ENCODE measurements at regions not wholly inside any gene's neighbourhood (a gene's known extent, or its start where the extent isn't known, plus 50 kb on each side); places are given as distances from the start of the nearest gene placed in this dataset.

- FAIRE-seq (peak; percentile 63), ATAC-seq (peak; percentile 95), DNase-seq (ENCODE audit: low spot score) (peak; percentile 43)
- H4K20me1 ChIP-seq (ENCODE audit: insufficient read depth, low read length), result no peaks in the 10 kb centered on the region
- in situ Hi-C loops (cut with HindIII; ENCODE audit: extremely low pct_ligation_motif_present, low pct_unique_long_range_greater_than_20kb) (loop anchor here (5.0 to 25.0 kb wide), 3 partner anchors 385 to 850 kb away; no protein-coding TSS in a partner anchor), intact Hi-C loops (cut with micrococcal nuclease; ENCODE audit: unreplicated experiment) (loop anchor here (1.0 to 5.0 kb wide), 6 partner anchors 165 to 855 kb away; partner anchors contain the start of gene GALNT18)
- BruUV-seq (replicated peaks), result no TSS peak
- no peaks in the 10 kb centered on the region for H3K79me2 ChIP-seq (ENCODE audit: insufficient read depth, low read length)
- H3K4me2 ChIP-seq (ENCODE audit: low read depth, low read length), result no peak overlapping the region
- H3K27me3 ChIP-seq (ENCODE audit: control insufficient read depth in 1 of 2, insufficient read depth in 2 of 2, low read length in 2 of 2), result peaks cover 0 to 2% of the 10 kb centered on the region in 2 experiments; a peak in 1 of 5 replicates
- H3K36me3 ChIP-seq (replicated peaks in 1 of 2; ENCODE audit: control insufficient read depth in 1 of 2, insufficient read depth in 2 of 2, low read length in 2 of 2), result no peaks in the 10 kb centered on the region
- H3K9me3 ChIP-seq (ENCODE audit: low read length), result no peaks in the 10 kb centered on the region
- 63% methylated on average over 7 of the region's 7 CpGs for WGBS (ENCODE audit: low lambda C conversion rate)
- no peak overlapping the region for H2AFZ ChIP-seq (ENCODE audit: low read length)
- no peak overlapping the region for H3K4me3 ChIP-seq (replicated peaks in 1 of 3; ENCODE audit: insufficient read depth in 1 of 3, low read depth in 2 of 3, low read length in 3 of 3)
- no peak overlapping the region for H3K27ac ChIP-seq (ENCODE audit: extremely low read length, insufficient read depth, low read length)
- POLR2A ChIA-PET, result no interaction called here
- H3K4me1 ChIP-seq (ENCODE audit: insufficient read depth, low read length), result no peaks in the 10 kb centered on the region
- CTCF ChIA-PET (ENCODE audit: low intra/inter-chr PET ratio, low total read pairs), result interaction anchor here (0.8 to 3.0 kb wide), 7 partner anchors 65 to 854 kb away, joined by 3 to 18 read pairs (median 5); no protein-coding TSS in a partner anchor
- TF ChIP-seq STAG1 (CRISPR knock-in tag; IDR thresholded peaks at IDR 0.05) (peak; percentile 93), TOE1 (CRISPR knock-in tag; IDR thresholded peaks at IDR 0.05) (no peak), ZFP1 (CRISPR knock-in tag; IDR thresholded peaks at IDR 0.05) (no peak), SMC3 (IDR thresholded peaks at IDR 0.05; ENCODE audit: low read length) (peak; percentile 87), ATRX (CRISPR knock-in tag; IDR thresholded peaks at IDR 0.05; ENCODE audit: borderline replicate concordance) (no peak), RAD21 (CRISPR knock-in tag; IDR thresholded peaks at IDR 0.05) (peak; percentile 70), POLR2G (IDR thresholded peaks at IDR 0.05; ENCODE audit: low read depth, low read length) (no peak), HMG20B (CRISPR knock-in tag; conservative IDR thresholded peaks at IDR 0.05) (no peak), ATAD3A (CRISPR knock-in tag; IDR thresholded peaks at IDR 0.05) (no peak), RARA (CRISPR knock-in tag; IDR thresholded peaks at IDR 0.05) (no peak), NFYC (CRISPR knock-in tag; IDR thresholded peaks at IDR 0.05) (no peak), ZNF713 (CRISPR knock-in tag; IDR thresholded peaks at IDR 0.05) (no peak), ZMYM4 (CRISPR knock-in tag; IDR thresholded peaks at IDR 0.05) (no peak), SMAD9 (CRISPR knock-in tag; IDR thresholded peaks at IDR 0.05) (no peak), JUNB (CRISPR knock-in tag; IDR thresholded peaks at IDR 0.05; ENCODE audit: borderline replicate concordance) (no peak), SMARCE1 (IDR thresholded peaks at IDR 0.05; ENCODE audit: borderline replicate concordance) (no peak)
- TF ChIP-seq, protein P1, sequence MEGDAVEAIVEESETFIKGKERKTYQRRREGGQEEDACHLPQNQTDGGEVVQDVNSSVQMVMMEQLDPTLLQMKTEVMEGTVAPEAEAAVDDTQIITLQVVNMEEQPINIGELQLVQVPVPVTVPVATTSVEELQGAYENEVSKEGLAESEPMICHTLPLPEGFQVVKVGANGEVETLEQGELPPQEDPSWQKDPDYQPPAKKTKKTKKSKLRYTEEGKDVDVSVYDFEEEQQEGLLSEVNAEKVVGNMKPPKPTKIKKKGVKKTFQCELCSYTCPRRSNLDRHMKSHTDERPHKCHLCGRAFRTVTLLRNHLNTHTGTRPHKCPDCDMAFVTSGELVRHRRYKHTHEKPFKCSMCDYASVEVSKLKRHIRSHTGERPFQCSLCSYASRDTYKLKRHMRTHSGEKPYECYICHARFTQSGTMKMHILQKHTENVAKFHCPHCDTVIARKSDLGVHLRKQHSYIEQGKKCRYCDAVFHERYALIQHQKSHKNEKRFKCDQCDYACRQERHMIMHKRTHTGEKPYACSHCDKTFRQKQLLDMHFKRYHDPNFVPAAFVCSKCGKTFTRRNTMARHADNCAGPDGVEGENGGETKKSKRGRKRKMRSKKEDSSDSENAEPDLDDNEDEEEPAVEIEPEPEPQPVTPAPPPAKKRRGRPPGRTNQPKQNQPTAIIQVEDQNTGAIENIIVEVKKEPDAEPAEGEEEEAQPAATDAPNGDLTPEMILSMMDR (CRISPR knock-in tag; IDR thresholded peaks at IDR 0.05), result peak; percentile 89
- TF ChIP-seq, protein P2, sequence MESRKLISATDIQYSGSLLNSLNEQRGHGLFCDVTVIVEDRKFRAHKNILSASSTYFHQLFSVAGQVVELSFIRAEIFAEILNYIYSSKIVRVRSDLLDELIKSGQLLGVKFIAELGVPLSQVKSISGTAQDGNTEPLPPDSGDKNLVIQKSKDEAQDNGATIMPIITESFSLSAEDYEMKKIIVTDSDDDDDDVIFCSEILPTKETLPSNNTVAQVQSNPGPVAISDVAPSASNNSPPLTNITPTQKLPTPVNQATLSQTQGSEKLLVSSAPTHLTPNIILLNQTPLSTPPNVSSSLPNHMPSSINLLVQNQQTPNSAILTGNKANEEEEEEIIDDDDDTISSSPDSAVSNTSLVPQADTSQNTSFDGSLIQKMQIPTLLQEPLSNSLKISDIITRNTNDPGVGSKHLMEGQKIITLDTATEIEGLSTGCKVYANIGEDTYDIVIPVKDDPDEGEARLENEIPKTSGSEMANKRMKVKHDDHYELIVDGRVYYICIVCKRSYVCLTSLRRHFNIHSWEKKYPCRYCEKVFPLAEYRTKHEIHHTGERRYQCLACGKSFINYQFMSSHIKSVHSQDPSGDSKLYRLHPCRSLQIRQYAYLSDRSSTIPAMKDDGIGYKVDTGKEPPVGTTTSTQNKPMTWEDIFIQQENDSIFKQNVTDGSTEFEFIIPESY (CRISPR knock-in tag; IDR thresholded peaks at IDR 0.05), result no peak
- TF ChIP-seq, protein P3, sequence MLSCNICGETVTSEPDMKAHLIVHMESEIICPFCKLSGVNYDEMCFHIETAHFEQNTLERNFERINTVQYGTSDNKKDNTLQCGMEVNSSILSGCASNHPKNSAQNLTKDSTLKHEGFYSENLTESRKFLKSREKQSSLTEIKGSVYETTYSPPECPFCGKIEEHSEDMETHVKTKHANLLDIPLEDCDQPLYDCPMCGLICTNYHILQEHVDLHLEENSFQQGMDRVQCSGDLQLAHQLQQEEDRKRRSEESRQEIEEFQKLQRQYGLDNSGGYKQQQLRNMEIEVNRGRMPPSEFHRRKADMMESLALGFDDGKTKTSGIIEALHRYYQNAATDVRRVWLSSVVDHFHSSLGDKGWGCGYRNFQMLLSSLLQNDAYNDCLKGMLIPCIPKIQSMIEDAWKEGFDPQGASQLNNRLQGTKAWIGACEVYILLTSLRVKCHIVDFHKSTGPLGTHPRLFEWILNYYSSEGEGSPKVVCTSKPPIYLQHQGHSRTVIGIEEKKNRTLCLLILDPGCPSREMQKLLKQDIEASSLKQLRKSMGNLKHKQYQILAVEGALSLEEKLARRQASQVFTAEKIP (CRISPR knock-in tag; IDR thresholded peaks at IDR 0.05; ENCODE audit: borderline replicate concordance), result no peak
- TF ChIP-seq, protein P4, sequence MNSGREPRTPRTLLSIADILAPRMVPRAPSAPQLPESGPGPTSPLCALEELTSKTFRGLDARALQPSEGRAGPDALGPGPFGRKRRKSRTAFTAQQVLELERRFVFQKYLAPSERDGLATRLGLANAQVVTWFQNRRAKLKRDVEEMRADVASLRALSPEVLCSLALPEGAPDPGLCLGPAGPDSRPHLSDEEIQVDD (CRISPR knock-in tag; IDR thresholded peaks at IDR 0.05; ENCODE audit: borderline replicate concordance), result no peak
- no peak overlapping the region for H3K9ac ChIP-seq (ENCODE audit: insufficient read depth, low read depth, low read length)
Measured at GRCh38 chr11:11787305-11788062, 54.3 kb upstream of the USP47 start.
